ENCODE measurements at regions not wholly inside any gene's neighbourhood (a gene's known extent, or its start where the extent isn't known, plus 50 kb on each side); places are given as distances from the start of the nearest gene placed in this dataset.

GRCh38 chr14:82757776-82758175 lies 1224.1 kb upstream of the SEL1L start:
- Histone ChIP-seq H3K4me3 (replicated peaks; ENCODE audit: insufficient read depth, low read length) (no peak overlapping the region), H3K27ac (replicated peaks) (no peak overlapping the region), H3K27me3 (ENCODE audit: insufficient read depth, poor library complexity, severe bottlenecking) (peaks cover 2% of the 10 kb centered on the region)
- no peak for DNase-seq (ENCODE audit: low read depth in 1 of 2, low spot score in 1 of 2)
- no peak for TF ChIP-seq GABPA (IDR thresholded peaks at IDR 0.05; ENCODE audit: low read depth)
- TF ChIP-seq, protein P1, sequence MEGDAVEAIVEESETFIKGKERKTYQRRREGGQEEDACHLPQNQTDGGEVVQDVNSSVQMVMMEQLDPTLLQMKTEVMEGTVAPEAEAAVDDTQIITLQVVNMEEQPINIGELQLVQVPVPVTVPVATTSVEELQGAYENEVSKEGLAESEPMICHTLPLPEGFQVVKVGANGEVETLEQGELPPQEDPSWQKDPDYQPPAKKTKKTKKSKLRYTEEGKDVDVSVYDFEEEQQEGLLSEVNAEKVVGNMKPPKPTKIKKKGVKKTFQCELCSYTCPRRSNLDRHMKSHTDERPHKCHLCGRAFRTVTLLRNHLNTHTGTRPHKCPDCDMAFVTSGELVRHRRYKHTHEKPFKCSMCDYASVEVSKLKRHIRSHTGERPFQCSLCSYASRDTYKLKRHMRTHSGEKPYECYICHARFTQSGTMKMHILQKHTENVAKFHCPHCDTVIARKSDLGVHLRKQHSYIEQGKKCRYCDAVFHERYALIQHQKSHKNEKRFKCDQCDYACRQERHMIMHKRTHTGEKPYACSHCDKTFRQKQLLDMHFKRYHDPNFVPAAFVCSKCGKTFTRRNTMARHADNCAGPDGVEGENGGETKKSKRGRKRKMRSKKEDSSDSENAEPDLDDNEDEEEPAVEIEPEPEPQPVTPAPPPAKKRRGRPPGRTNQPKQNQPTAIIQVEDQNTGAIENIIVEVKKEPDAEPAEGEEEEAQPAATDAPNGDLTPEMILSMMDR (IDR thresholded peaks at IDR 0.05; ENCODE audit: insufficient read depth, low read length): no peak
- TF ChIP-seq POLR2AphosphoS5 (IDR thresholded peaks at IDR 0.05; ENCODE audit: low read depth): no peak
- no peak for TF ChIP-seq REST (IDR thresholded peaks at IDR 0.05; ENCODE audit: insufficient replicate concordance, low read depth)
- TF ChIP-seq SPI1 (IDR thresholded peaks at IDR 0.05; ENCODE audit: borderline replicate concordance, low read depth): no peak

DNA sequence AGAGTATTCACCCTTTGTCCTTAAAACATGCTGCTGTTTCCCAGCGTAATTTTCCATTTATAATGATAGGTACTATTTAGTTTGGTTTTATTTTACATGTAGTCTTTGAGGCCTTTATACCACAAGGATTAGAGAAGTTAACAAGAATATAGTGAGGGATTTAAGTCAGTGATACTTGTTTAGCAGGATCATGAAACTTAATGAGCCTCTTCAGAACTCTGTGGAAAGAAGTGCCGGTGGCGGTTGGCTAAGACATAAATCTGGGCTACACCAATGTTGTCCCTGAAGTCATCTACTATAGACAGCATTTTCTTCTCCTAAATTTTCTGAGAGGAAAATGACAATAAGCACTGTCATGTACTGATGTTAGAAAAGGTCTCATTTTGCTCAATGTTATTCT lies 1226.0 kb upstream of the SEL1L start:
- H3K4me3 ChIP-seq (replicated peaks; ENCODE audit: insufficient read depth, low read length): no peak overlapping the region
- H3K27me3 ChIP-seq (ENCODE audit: insufficient read depth, poor library complexity, severe bottlenecking): no peaks in the 10 kb centered on the region
- DNase-seq (ENCODE audit: low read depth in 1 of 2, low spot score in 1 of 2): no peak
- H3K27ac ChIP-seq (replicated peaks): no peak overlapping the region
- no peak for TF ChIP-seq SPI1 (IDR thresholded peaks at IDR 0.05; ENCODE audit: borderline replicate concordance, low read depth)
- no peak for TF ChIP-seq REST (IDR thresholded peaks at IDR 0.05; ENCODE audit: insufficient replicate concordance, low read depth)
- no peak for TF ChIP-seq POLR2AphosphoS5 (IDR thresholded peaks at IDR 0.05; ENCODE audit: low read depth)
- TF ChIP-seq, protein P1 (IDR thresholded peaks at IDR 0.05; ENCODE audit: insufficient read depth, low read length): no peak
- TF ChIP-seq GABPA (IDR thresholded peaks at IDR 0.05; ENCODE audit: low read depth): no peak

- TF ChIP-seq SPI1 (IDR thresholded peaks at IDR 0.05; ENCODE audit: borderline replicate concordance, low read depth) (no peak), GABPA (IDR thresholded peaks at IDR 0.05; ENCODE audit: low read depth) (no peak), REST (IDR thresholded peaks at IDR 0.05; ENCODE audit: insufficient replicate concordance, low read depth) (no peak), POLR2AphosphoS5 (IDR thresholded peaks at IDR 0.05; ENCODE audit: low read depth) (no peak)
- TF ChIP-seq, protein P1 (IDR thresholded peaks at IDR 0.05; ENCODE audit: insufficient read depth, low read length): no peak
- no peak for DNase-seq (ENCODE audit: low read depth in 1 of 2, low spot score in 1 of 2)
- H3K4me3 ChIP-seq (replicated peaks; ENCODE audit: insufficient read depth, low read length): no peak overlapping the region
- H3K27me3 ChIP-seq (ENCODE audit: insufficient read depth, poor library complexity, severe bottlenecking): no peaks in the 10 kb centered on the region
- H3K27ac ChIP-seq (replicated peaks): no peak overlapping the region
These were observed 1232.5 kb upstream of the SEL1L start for GRCh38 chr14:82766123-82766522.
